Ascending aorta (tissue), 2 donors: ENCODE measurements at regions not wholly inside any gene's neighbourhood (a gene's known extent, or its start where the extent isn't known, plus 50 kb on each side); places are given as distances from the start of the nearest gene placed in this dataset.
"Not testable (repeated sequence)": the region's sequence is repeated elsewhere in the genome, so short reads cannot be mapped to it uniquely, and the experiment has no call there.

ENCODE experiments used
- DNase-seq, 2 donors: peaks; one replicate each; pipeline ENCODE4 v3.0.0-alpha.2; 2019; ENCODE audit warnings: low spot score in 2 of 2
- H3K27ac ChIP-seq, 2 donors: fragments of 200-600 bp; sonication (generic); one replicate each; pipeline ENCODE4 v1.5.1; 2016 to 2017; ENCODE audit warnings: mild to moderate bottlenecking in 1 of 2
- H3K27me3 ChIP-seq: fragments of 200-600 bp; sonication (generic); one replicate; pipeline ENCODE4 v1.5.1; 2017
- H3K36me3 ChIP-seq, 2 donors: fragments of 200-600 bp; sonication (generic); one replicate each; pipeline ENCODE4 v1.5.1; 2016
- H3K4me1 ChIP-seq, 2 donors: fragments of 200-600 bp; sonication (generic); one replicate each; pipeline ENCODE4 v1.5.1; 2016 to 2017; ENCODE audit warnings: mild to moderate bottlenecking in 1 of 2
- H3K4me3 ChIP-seq, 2 donors: fragments of 200-600 bp; sonication (generic); one replicate each; pipeline ENCODE4 v1.5.1; 2016 to 2017; ENCODE audit warnings: mild to moderate bottlenecking in 1 of 2
- H3K9me3 ChIP-seq, 2 donors: fragments of 200-600 bp; sonication (generic); one replicate each; pipeline ENCODE4 v1.5.1; 2016
- intact Hi-C: fragments of 100-400 bp; cut with DNase I; formaldehyde crosslinking; loops from one replicate; pipeline ENCODE4 v1.15.1; 2023

GRCh38 chr2:97315358-97315757, 202.4 kb downstream of the ANKRD36 start:
- H3K4me3 ChIP-seq, H3K9me3 ChIP-seq, H3K36me3 ChIP-seq, H3K27me3 ChIP-seq, H3K4me1 ChIP-seq, H3K27ac ChIP-seq, intact Hi-C loops: not testable (repeated sequence)
- peak in 1 of 2 donors; percentile 12 for DNase-seq

GRCh38 chr2:97312426-97312825, 199.5 kb downstream of the ANKRD36 start:
- H3K4me1 ChIP-seq, DNase-seq, H3K9me3 ChIP-seq, H3K27ac ChIP-seq, H3K27me3 ChIP-seq, H3K4me3 ChIP-seq, intact Hi-C loops, H3K36me3 ChIP-seq: not testable (repeated sequence)

- H3K4me1 ChIP-seq, DNase-seq, H3K9me3 ChIP-seq, H3K4me3 ChIP-seq, intact Hi-C loops, H3K27ac ChIP-seq, H3K36me3 ChIP-seq, H3K27me3 ChIP-seq: not testable (repeated sequence)
These were observed 192.5 kb downstream of the ANKRD36 start for GRCh38 chr2:97305426-97305825.

- H3K4me3 ChIP-seq, DNase-seq, H3K9me3 ChIP-seq, intact Hi-C loops, H3K4me1 ChIP-seq, H3K27me3 ChIP-seq, H3K36me3 ChIP-seq, H3K27ac ChIP-seq: not testable (repeated sequence)
These were observed 189.9 kb downstream of the ANKRD36 start for GRCh38 chr2:97302881-97303280.

- H3K4me1 ChIP-seq, H3K36me3 ChIP-seq, H3K4me3 ChIP-seq, H3K27me3 ChIP-seq, intact Hi-C loops, H3K9me3 ChIP-seq, H3K27ac ChIP-seq, DNase-seq: not testable (repeated sequence)
These were observed 188.8 kb downstream of the ANKRD36 start for GRCh38 chr2:97301771-97302170.
